PFSK-1 (cell line): ENCODE measurements at regions not wholly inside any gene's neighbourhood (a gene's known extent, or its start where the extent isn't known, plus 50 kb on each side); places are given as distances from the start of the nearest gene placed in this dataset.

Experiments used
- FOXP2 ChIP-seq: optimal IDR thresholded peaks from 2 replicates; pipeline ENCODE3; 2011; ENCODE audit warnings: borderline replicate concordance, control low read depth, inconsistent platforms; ENCODE audit not compliant: insufficient read depth; ENCODE audit errors: extremely low read length, extremely low read depth
- POLR2AphosphoS5 ChIP-seq: IDR thresholded peaks from 2 replicates; pipeline ENCODE4 v1.6.1; 2012; ENCODE audit warnings: low read depth, mild to moderate bottlenecking, control low read depth, low read length, moderate library complexity
- REST ChIP-seq, 2 experiments: IDR thresholded peaks; 2 replicates each; pipeline versions ENCODE4 v1.6.1 to v1.8.0; 2011 to 2012; ENCODE audit warnings: low read depth in 2 of 2, low read length in 2 of 2, control low read depth in 1 of 2, inconsistent platforms in 1 of 2, mild to moderate bottlenecking in 1 of 2, moderate library complexity in 1 of 2; ENCODE audit not compliant: insufficient read depth in 1 of 2
- SIN3A ChIP-seq: IDR thresholded peaks from 2 replicates; pipeline ENCODE4 v1.6.1; 2012; ENCODE audit warnings: mild to moderate bottlenecking, low read length, moderate library complexity, borderline replicate concordance; ENCODE audit not compliant: insufficient read depth
- TAF1 ChIP-seq: IDR thresholded peaks from 2 replicates; pipeline ENCODE4 v1.6.1; 2012; ENCODE audit warnings: low read length, control low read depth, borderline replicate concordance; ENCODE audit not compliant: insufficient read depth

DNA sequence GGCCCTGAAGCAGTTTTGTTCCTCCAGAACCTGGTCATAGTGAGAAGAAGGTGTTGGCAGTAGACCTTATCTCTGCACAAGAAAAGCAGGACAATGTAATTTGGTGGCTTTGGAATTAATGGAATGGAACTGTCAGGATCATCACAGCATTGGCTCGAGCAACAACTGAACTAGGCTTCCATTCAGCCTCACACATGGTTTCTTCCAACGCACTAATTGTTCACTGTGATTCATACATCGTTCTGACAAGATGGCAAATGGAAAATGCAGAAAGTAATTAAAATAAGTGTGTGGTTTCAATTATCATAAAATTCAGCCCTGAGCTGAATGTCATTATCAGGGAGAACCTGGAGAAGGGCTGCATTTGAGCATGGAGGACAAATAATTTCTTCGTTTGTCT lies 80.6 kb downstream of the MFSD1 start:
- TF ChIP-seq TAF1 (no peak), SIN3A (no peak), FOXP2 (no peak), REST (IDR thresholded peaks at IDR 0.05; ENCODE audit: insufficient read depth in 1 of 2, low read depth in 2 of 2, low read length in 2 of 2) (no peak), POLR2AphosphoS5 (no peak)

- TF ChIP-seq FOXP2, result no peak
- no peak for TF ChIP-seq POLR2AphosphoS5
- TF ChIP-seq TAF1, result no peak
- no peak for TF ChIP-seq REST (IDR thresholded peaks at IDR 0.05; ENCODE audit: insufficient read depth in 1 of 2, low read depth in 2 of 2, low read length in 2 of 2)
- TF ChIP-seq SIN3A, result no peak
Measured at GRCh38 chr3:158896729-158897128, 94.9 kb downstream of the MFSD1 start.

GRCh38 chr3:158906749-158907148 lies 104.9 kb downstream of the MFSD1 start:
- TF ChIP-seq REST (IDR thresholded peaks at IDR 0.05; ENCODE audit: insufficient read depth in 1 of 2, low read depth in 2 of 2, low read length in 2 of 2) (no peak), POLR2AphosphoS5 (no peak), SIN3A (no peak), TAF1 (no peak), FOXP2 (no peak)

DNA sequence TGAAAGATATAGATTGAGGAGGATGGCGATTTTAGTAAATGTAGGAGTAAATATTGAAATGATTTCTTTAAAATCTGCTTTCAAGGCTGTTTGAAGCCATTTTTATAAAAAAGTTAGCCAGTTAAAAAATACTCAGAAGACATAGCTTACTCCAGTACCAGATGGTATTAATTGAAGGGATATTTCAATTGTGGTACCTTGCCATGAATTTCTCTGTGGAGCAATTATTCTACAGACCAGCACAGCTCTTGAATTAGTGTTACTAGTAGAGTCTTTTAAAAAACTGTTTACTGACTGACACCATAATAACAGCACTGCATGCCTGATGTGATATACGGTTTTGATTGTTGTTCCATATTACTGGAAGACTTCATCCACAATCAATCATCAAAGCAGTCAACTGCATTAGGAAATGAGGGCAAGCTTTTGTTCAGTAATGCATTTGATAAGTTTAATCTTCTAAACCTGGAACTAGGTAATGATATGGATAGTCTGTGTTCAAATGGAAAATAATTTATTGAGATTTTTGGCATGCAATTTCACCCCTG lies 106.4 kb downstream of the MFSD1 start:
- TF ChIP-seq POLR2AphosphoS5 (no peak), SIN3A (no peak), TAF1 (no peak), FOXP2 (no peak), REST (IDR thresholded peaks at IDR 0.05; ENCODE audit: insufficient read depth in 1 of 2, low read depth in 2 of 2, low read length in 2 of 2) (no peak)

- no peak for TF ChIP-seq REST (IDR thresholded peaks at IDR 0.05; ENCODE audit: insufficient read depth in 1 of 2, low read depth in 2 of 2, low read length in 2 of 2)
- no peak for TF ChIP-seq POLR2AphosphoS5
- no peak for TF ChIP-seq FOXP2
- TF ChIP-seq TAF1, result no peak
- TF ChIP-seq SIN3A, result no peak
Measured at GRCh38 chr3:158909870-158910269, 108.0 kb downstream of the MFSD1 start.
